NCI-H748 treated with DMSO at 0.1 percent for 48 hours (cell line): ENCODE measurements at regions not wholly inside any gene's neighbourhood (a gene's known extent, or its start where the extent isn't known, plus 50 kb on each side); places are given as distances from the start of the nearest gene placed in this dataset.

Source experiments
- DNase-seq: peaks from one replicate; lab custom pipeline; 2025; lab: John Stamatoyannopoulos, UW

DNA sequence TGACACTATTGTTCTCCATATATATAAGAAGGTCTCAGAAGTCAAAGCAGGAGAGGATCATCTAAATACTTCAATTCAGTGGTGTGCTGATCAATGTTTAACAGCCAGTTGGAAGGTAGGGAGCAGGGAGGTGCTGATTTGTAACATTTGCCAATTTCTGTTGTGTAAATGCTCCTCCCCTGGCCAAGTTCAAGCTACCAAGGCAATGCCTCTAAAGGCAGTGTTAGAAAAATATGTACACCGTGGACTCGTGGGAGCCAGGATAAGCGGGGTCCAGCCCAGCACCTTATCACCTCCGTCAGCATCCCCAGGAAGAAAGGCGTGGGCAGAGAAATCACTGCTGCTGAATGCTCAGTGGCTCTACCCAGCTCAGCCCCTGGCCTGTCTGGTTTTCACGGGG lies 75.3 kb upstream of the COX10 start:
- DNase-seq = no peak

DNA sequence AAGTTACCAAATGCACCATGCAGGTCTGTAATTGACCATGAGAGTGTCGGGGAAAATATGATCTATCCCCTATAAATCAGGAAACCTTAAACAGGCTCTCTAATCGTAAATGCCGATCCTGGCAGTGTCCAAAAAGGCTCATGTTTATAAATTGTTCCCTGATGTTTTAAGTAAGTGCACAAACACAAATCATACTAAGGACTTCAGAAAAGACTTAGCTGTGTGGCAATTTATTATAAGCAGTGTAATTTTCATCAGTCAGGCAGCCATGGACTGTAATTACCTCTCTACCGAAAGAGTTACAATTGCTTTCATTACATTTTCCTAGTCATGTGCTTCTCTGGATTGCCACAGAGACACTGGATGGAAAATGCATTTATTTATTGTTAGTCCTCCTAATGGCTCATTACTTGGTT lies 73.4 kb upstream of the COX10 start:
- DNase-seq = no peak

DNA sequence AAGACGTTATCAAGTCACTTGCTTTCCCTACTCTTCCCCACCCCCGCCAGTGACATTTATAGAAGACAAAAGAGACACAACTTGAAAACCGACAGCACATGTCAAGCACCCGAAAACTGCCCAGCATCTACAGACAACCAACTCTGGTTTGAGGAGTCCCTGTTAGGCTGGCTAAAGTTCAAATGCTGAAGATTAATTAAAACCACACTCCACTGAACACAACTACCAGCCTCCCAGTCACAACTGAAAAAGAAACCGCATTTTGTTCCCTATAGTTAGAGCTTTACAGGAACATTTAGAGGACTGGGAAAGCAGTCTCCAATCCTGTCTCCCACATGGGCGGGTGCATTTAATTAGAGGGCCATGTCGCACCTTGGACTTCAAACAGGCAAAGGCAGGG lies 73.0 kb upstream of the COX10 start:
- DNase-seq = no peak

DNA sequence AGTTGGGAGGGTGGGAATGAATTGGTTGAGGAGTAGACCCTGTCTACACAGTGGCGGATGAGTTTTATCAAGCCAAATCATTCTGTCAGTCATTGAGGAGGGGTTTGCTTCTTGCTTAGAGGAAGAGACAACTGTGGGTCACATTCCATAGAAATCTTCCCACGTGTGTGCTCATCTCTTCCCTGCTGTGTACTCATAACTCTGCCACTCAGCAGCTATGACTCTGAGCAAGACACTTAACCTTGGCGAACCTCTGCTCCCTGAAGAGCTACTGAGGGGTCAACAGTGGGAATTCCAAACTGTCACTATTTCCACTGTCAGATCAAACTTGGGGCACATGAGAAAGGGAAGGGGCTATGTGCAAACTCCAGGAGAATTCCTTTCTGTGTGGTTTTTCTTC lies 72.6 kb upstream of the COX10 start:
- no peak for DNase-seq

DNA sequence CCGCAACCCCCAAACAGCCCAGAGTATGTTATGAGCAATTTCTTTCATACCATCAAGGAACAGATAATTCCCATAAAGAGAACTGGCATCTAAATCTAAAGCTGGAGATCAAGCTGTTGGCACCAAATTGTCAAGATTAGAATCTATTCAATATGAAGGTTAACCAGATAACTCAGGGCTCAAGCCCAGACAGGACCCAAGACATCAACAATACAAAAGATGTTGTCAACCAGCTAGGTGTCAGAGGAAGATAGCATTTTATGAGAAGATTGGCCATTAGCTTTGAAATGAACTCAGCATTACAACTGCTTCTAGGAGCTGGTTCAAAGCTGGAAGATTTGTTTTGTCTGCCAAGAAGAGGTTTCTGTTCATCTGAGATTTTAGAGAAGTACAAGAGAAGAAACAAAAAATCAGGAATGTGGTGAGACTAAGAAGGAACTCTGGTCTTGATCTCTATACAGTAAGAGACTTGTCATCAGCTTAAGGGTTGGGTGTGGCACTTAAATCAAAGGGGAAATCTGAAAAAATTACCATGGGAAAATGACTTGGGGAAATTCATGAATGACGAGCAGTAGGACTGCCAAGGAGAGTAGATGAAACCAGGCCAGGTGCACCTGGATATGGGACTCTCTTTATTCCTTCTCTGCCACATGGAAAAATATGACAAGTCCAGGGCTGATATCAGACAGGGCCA lies 64.2 kb upstream of the COX10 start:
- no peak for DNase-seq

DNA sequence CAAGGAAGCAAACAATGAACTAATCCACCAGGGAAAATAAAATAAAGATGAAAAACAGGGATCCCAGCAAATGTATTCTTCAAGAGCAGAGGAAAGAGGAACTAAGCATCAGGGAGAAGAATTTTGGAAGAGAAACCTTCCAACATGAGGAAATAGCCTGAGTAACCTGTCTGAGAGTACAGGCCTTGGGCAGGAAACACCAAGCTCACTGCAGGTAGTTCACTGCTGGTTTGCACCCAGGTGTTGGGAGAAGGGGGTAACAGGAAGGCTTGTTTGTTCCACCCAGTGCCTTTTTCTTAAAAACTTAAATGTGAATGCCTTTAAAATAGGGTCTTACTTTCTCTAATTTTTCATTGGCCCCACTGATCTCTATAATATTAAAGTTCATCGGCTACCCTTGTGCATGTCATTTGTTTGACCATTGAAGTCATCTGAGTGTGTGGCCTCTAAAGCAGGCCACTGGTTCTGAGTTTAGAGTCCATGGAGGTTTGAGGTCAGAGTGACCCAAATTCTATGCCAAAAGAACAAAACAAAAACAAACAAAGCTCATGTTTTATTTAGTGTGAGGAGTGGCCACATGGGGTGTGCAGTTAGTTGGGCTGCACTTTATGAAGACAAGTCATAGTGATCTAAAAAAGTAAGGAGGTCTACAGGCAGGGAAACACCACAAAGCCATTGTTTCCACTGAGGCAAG lies 62.9 kb upstream of the COX10 start:
- DNase-seq = no peak

DNA sequence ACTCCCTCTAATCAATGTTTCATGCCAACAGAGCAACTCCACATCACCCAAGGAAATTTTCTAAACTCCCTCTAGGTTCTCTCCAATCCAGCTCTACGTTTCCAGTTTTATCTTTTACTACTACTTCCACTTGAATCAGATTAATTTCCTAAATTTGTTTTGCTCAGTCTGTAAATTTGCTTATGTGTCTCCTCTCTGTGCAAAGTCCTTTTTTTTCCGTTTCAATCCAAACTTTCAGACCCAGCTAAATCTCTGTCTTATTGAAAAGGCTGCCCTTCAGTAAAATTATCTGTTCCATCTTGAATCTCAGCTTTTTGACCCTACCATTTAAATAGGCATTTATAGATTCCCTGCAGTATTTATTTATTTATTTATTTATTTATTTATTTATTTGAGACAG lies 61.4 kb upstream of the COX10 start:
- no peak for DNase-seq

DNA sequence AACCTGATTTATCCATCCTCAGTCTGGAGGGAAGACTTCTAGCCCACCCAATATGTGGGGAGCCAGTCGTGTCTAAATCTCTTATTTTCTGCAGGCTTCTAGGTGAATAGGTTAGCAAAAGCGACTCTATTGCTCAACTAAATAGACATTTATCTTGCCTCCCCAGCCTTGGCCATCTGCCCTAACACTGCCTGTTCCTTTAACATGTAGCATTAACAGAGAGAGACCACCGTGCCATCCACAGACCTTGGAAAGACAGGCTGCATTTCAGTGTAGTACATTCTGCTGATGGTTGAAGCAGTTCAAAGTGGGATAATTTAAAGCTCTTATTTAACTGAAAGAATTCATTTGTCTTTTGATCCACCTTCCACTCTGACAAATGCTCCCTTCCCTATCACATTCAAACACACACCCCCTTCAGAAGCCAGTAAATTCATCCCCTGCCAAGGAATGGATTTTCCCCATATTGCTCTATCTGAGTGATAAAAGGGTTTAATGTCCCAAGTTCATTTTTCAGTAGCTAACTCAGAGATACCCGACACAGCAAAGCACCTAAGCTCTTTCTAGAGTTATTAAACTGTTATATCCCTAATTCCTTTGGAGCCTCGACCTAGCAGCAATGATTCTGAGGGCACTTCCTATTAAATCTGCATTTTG lies 58.1 kb upstream of the COX10 start:
- no peak for DNase-seq

DNA sequence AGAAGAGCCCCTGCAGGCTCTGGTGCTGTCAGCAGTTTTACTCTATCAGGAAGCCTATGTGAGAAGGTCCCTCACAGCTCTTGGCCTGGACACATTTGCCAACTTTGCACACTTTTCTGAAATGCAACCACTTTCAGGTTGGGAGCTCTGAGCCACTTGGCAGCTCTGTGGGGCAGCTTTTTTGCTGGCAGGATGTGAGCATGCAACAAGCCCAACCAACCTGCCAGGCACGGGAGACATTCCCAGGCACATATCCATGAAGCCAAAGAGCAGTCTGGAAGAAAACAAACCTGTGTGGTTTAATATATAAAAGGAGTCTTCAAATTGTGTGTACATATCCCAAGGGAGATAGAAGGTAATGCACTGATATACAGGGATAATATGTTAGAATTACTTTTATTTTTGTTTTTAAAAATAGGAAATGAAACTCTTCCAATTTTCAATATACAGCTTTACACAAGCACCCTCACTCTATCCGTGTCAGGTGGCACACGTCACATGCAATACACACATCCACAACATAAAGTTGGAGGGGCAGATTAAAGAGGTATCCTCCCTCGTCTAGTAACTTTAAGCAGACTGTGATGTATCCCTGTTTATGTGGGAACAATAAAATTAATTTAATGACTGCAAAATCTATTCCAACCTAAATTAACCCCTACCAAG lies 57.4 kb upstream of the COX10 start:
- DNase-seq = no peak

DNA sequence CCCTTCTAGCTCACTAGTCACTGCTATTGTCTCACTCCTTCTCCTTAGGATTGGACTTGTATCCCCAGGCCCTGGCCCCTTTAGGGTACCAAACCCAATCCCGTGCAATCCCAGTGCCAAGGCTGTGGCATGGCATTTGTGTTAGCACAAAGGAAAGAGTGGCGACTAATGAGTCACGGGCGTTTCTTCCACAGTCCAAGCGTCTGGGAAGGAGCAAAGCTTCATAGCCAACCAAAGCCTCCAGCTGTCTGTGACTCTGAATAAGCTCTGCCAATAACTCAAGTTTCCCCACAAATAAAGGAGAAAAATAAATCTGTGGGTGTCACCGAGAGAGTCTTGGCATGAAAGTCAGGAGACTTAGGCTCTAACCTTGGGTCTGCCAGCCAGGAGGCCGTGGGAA lies 54.6 kb upstream of the COX10 start:
- DNase-seq = no peak

DNA sequence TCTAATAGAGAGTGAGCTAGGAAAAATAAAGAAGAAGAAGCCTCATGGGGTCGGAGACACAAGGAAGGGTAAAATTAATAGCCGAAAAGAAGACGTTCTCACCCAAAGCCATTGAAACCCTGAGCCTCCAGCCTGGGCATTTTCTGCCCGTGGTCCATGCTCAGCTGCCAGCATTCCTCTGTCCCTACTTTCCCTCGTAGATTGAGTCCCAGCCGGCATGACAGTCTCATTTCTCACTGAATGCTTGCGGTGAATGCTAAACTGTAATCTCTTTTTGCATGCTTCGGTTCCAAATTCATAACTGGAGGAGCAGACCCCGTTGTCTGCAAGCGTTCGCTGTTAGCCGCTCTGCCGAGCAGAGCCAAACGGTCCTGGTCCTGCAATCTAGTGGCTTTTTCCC lies 54.0 kb upstream of the COX10 start:
- DNase-seq = no peak

DNA sequence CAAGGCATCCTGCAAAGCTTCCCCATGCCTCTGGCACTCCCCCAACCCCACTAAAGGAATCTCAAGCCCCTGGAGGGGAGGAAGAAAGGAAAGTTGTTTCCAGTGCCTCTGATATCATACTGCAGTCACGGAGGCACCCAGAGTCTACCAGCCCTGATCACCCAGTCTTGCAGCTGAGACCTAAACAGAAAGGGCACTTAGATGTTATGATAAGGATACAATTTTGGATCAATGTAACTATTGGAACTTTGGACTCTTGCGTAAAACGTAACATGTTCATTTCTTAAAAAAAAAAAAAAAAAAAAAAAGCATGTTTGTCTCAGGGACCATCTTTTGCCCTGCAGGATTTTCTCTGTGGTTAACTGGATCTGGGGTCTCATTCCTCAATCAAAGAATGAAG lies 52.4 kb upstream of the COX10 start:
- DNase-seq = no peak

DNA sequence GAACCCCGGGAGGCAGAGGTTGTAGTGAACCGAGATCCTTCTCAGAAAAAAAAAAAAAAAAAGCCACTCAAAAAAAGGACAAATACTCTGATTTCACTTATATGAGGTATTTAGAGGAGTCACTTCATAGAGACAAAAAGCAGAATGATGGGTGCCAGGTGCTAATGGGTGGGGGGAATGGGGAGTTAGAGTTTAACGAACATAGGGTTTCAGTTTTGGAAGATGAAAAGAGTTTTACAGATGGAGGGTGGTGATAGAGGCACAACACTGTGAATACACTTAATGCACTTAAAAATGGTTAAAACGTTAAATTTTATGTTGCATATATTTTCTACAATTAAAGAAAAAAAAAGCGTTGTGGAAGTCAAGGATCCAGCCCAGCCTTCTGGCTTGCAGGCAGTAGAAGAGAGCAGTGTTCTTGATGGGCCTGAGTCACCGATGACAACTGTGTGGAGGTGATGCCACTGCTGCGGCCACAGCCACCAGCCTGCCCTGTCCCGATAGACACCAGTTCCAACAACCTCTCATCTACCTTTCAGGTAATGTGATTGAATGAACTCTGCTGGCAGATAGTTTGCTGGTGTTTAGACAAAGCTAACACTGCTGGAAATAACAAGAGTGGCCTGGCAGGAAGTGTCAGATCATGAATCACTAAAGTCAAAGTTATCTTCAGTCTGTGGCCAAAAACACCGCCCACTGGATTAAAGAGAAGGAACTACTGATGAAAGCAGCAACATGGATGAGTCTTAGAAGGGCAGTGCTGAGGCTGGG lies 49.9 kb upstream of the COX10 start:
- DNase-seq = no peak
